Left lung (tissue), 4 donors: ENCODE measurements at regions not wholly inside any gene's neighbourhood (a gene's known extent, or its start where the extent isn't known, plus 50 kb on each side); places are given as distances from the start of the nearest gene placed in this dataset.
"Not testable (repeated sequence)": the region's sequence is repeated elsewhere in the genome, so short reads cannot be mapped to it uniquely, and the experiment has no call there.

Experiments
- ATAC-seq: fragments of 200-7000 bp; cut with Tn5 transposase; one replicate; pipeline ENCODE4 v1.9.1; 2020; ENCODE audit warnings: moderate library complexity
- DNase-seq, 4 donors: peaks; one replicate each; pipeline ENCODE4 v3.0.0-alpha.2; 2013 to 2020
- H3K27ac ChIP-seq, 2 donors: fragments of 200-600 bp; sonication (generic) in 1 of 2; one replicate each; pipeline versions ENCODE4 v1.5.0 to v1.8.0; 2020 to 2021
- H3K27me3 ChIP-seq, 2 donors: fragments of 200-600 bp; sonication (generic) in 1 of 2; one replicate each; pipeline versions ENCODE4 v1.5.0 to v1.8.0; 2020 to 2021
- H3K36me3 ChIP-seq, 2 donors: fragments of 200-600 bp; sonication (generic) in 1 of 2; one replicate each; pipeline versions ENCODE4 v1.5.0 to v1.8.0; 2020 to 2021
- H3K4me1 ChIP-seq, 2 donors: fragments of 200-600 bp; one replicate each; pipeline ENCODE4 v1.8.0; 2021
- H3K4me3 ChIP-seq, 2 donors: fragments of 200-600 bp; sonication (generic) in 1 of 2; one replicate each; pipeline versions ENCODE4 v1.5.0 to v1.8.0; 2020 to 2021; ENCODE audit warnings: mild to moderate bottlenecking in 1 of 2
- H3K9me3 ChIP-seq, 2 donors: fragments of 200-600 bp; sonication (generic) in 1 of 2; one replicate each; pipeline versions ENCODE4 v1.5.0 to v1.8.0; 2020 to 2021
- intact Hi-C, 2 donors: fragments of 100-400 bp; cut with DNase I; formaldehyde crosslinking; loops; one replicate each; pipeline versions ENCODE4 v1.11.2 to v1.14.2; 2022
- TF ChIP-seq, protein P1 (sequence below), 2 donors: fragments of 200-600 bp; sonication (generic) in 1 of 2; IDR thresholded peaks; one replicate each; pipeline versions ENCODE4 v1.5.0 to v1.8.0; 2021; ENCODE audit warnings: antibody characterized with exemption in 2 of 2
- donor health status: DM: no; HTN: yes; CAD: no.
- donor health status: DM: no; HTN: no; CAD: no.

DNA sequence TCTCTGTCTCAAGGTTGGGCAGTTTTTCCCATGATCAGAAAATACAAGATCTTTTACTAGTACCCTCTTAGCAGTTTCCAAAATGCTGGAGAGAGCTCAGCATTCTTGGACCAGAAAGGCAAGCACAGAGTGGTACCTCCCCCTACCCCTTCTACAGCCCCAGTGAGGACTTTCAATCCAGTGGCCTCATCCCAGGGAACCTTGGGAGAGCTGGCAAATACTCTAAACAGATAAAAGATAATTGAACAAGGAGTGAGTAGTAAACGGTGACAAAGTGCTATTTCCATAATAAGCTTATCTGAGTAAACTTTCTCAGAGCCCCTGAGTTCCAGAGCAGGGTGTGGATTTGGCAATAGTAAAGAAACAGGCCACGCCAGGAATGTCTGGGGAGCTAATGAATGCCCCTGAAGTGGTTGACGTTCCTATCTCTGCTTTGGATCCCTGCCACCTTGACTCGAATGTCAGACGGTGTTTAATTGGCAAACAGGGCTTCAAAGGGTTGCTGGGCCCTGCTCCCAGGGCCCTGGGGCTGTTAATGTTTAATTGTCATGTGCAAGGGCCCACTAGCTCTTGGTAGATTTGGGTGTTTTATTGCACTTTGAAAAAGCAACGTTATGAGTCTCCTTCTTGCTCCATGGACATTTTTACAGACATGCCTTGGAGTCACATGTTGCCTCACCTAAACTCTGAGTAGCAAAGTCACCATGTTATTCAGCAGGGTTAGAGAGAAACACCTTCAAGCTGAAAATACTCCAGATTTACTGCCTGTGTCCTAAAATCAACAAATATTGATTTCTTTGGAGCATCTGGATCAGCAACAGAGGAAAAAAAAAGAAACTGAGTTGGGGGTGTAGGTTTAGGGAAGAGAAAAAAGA, 239.9 kb downstream of the CYRIA start:
- no peaks in the 10 kb centered on the region for H3K36me3 ChIP-seq
- intact Hi-C loops = no loop called here
- no peaks in the 10 kb centered on the region for H3K27me3 ChIP-seq
- H3K9me3 ChIP-seq = no peaks in the 10 kb centered on the region
- TF ChIP-seq, protein P1, sequence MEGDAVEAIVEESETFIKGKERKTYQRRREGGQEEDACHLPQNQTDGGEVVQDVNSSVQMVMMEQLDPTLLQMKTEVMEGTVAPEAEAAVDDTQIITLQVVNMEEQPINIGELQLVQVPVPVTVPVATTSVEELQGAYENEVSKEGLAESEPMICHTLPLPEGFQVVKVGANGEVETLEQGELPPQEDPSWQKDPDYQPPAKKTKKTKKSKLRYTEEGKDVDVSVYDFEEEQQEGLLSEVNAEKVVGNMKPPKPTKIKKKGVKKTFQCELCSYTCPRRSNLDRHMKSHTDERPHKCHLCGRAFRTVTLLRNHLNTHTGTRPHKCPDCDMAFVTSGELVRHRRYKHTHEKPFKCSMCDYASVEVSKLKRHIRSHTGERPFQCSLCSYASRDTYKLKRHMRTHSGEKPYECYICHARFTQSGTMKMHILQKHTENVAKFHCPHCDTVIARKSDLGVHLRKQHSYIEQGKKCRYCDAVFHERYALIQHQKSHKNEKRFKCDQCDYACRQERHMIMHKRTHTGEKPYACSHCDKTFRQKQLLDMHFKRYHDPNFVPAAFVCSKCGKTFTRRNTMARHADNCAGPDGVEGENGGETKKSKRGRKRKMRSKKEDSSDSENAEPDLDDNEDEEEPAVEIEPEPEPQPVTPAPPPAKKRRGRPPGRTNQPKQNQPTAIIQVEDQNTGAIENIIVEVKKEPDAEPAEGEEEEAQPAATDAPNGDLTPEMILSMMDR (IDR thresholded peaks at IDR 0.05) = no peak
- peak; percentile 85 for ATAC-seq
- no peaks in the 10 kb centered on the region for H3K4me1 ChIP-seq
- peak overlapping the region in 1 of 2 donors; percentile 41 for H3K27ac ChIP-seq
- H3K4me3 ChIP-seq = no peak overlapping the region
- DNase-seq = peak in 3 of 4 donors; percentile 35 to 80 (median 70)

DNA sequence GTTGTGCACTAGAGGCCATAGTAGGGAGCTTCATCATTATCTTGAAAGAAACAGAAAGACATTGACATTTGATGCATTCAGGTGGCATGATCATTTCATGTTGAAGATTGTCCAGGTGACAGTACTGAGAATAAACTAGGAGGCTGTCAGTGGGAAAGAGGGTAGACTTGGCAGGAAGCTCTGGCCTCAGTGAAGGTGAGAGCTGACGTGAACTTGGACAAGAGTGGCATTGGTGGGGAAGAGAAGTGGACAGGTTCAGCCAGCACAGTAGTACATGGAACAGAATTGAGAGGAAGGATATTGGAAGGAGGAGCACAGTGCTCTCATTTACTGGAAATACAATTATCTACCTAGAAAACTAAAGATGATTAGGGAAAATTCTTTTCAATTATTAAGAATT, 245.2 kb downstream of the CYRIA start:
- Histone ChIP-seq H3K4me1 (no peaks in the 10 kb centered on the region), H3K27me3 (no peaks in the 10 kb centered on the region), H3K27ac (no peak overlapping the region), H3K4me3 (no peak overlapping the region), H3K36me3 (no peaks in the 10 kb centered on the region), H3K9me3 (no peaks in the 10 kb centered on the region)
- ATAC-seq = no peak
- TF ChIP-seq, protein P1 (IDR thresholded peaks at IDR 0.05) = no peak
- intact Hi-C loops = no loop called here
- DNase-seq = no peak

GRCh38 chr2:16417726-16418125, 247.9 kb downstream of the CYRIA start:
- TF ChIP-seq, protein P1 (IDR thresholded peaks at IDR 0.05) = no peak
- no peak for DNase-seq
- peak; percentile 35 for ATAC-seq
- Histone ChIP-seq H3K4me3 (no peak overlapping the region), H3K27me3 (no peaks in the 10 kb centered on the region), H3K9me3 (no peaks in the 10 kb centered on the region), H3K4me1 (no peaks in the 10 kb centered on the region), H3K36me3 (no peaks in the 10 kb centered on the region), H3K27ac (no peak overlapping the region)
- intact Hi-C loops = no loop called here

GRCh38 chr2:16416651-16417050, 249.0 kb downstream of the CYRIA start:
- Histone ChIP-seq H3K4me3 (no peak overlapping the region), H3K9me3 (no peaks in the 10 kb centered on the region), H3K36me3 (no peaks in the 10 kb centered on the region), H3K27ac (no peak overlapping the region), H3K4me1 (no peaks in the 10 kb centered on the region), H3K27me3 (no peaks in the 10 kb centered on the region)
- ATAC-seq (no peak), DNase-seq (no peak)
- intact Hi-C loops = no loop called here
- TF ChIP-seq, protein P1 (IDR thresholded peaks at IDR 0.05) = no peak

DNA sequence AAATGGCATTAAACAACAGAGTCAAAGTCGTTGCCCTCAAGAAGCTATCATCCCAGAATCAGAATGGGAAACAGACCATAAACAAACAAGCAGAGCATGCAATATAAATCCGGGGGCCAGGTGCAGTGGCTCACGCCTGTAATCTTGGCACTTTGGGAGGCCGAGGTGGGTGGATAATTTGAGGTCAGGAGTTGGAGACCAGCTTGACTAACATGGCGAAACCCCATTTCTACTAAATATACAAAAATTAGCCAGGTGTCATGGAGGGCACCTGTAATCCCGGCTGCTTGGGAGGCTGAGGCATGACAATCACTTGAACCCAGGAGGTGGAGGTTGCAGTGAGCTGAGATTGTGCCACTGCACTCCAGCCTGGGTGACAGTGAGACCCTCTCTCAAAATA, 249.8 kb downstream of the CYRIA start:
- H3K9me3 ChIP-seq, intact Hi-C loops, H3K27me3 ChIP-seq, DNase-seq, H3K4me1 ChIP-seq, H3K36me3 ChIP-seq, H3K4me3 ChIP-seq, H3K27ac ChIP-seq, ATAC-seq: not testable (repeated sequence)
